ENCODE measurements at regions not wholly inside any gene's neighbourhood (a gene's known extent, or its start where the extent isn't known, plus 50 kb on each side); places are given as distances from the start of the nearest gene placed in this dataset.

DNA sequence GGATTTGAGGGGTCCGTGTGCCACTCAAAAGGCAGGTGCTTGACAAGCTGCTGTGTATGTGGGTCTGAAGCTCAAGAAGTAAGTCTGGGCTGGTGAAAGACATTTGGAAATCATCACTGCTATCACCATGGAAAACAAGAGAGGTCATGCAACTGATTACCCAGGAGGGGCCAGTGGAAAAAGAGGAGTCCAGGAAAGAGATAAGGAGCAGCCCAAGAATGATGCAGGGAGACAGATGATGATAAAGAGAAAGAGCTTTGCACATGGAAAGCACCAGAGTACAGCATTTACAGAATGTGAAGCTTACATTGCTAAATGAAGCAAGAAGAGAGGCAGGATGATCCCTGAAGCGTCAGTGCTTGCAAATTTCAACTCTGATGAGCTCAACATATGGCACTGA is 203.2 kb downstream of the SETD4 start:
- Mint-ChIP-seq H3K27me3 (ENCODE audit: insufficient read depth, unreplicated experiment) (peaks cover 81% of the 10 kb centered on the region), H3K36me3 (ENCODE audit: insufficient read depth, unreplicated experiment) (no peaks in the 10 kb centered on the region), H3K27ac (ENCODE audit: low read depth, unreplicated experiment) (no peak overlapping the region), H3K4me1 (ENCODE audit: insufficient read depth, unreplicated experiment) (no peaks in the 10 kb centered on the region), H3K4me3 (ENCODE audit: unreplicated experiment) (no peak overlapping the region), H3K9me3 (ENCODE audit: unreplicated experiment) (no peaks in the 10 kb centered on the region)
- TF ChIP-seq, protein P1, sequence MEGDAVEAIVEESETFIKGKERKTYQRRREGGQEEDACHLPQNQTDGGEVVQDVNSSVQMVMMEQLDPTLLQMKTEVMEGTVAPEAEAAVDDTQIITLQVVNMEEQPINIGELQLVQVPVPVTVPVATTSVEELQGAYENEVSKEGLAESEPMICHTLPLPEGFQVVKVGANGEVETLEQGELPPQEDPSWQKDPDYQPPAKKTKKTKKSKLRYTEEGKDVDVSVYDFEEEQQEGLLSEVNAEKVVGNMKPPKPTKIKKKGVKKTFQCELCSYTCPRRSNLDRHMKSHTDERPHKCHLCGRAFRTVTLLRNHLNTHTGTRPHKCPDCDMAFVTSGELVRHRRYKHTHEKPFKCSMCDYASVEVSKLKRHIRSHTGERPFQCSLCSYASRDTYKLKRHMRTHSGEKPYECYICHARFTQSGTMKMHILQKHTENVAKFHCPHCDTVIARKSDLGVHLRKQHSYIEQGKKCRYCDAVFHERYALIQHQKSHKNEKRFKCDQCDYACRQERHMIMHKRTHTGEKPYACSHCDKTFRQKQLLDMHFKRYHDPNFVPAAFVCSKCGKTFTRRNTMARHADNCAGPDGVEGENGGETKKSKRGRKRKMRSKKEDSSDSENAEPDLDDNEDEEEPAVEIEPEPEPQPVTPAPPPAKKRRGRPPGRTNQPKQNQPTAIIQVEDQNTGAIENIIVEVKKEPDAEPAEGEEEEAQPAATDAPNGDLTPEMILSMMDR (IDR thresholded peaks at IDR 0.05; ENCODE audit: unreplicated experiment), result no peak
- no peak for DNase-seq (ENCODE audit: unreplicated experiment)
- CTCF ChIA-PET, result interaction anchor here (0.6 to 1.5 kb wide), 2 partner anchors 17 to 110 kb away, joined by 3 to 4 read pairs; no protein-coding TSS in a partner anchor
- POLR2A ChIA-PET, result interaction anchor here (0.6 kb wide), 1 partner anchor 725 kb away, joined by 4 read pairs; no protein-coding TSS in a partner anchor
- no TSS peak for BruUV-seq (replicated peaks)
- intact Hi-C loops (cut with micrococcal nuclease), result no loop called here

- Mint-ChIP-seq H3K27ac (ENCODE audit: low read depth, unreplicated experiment) (no peak overlapping the region), H3K4me1 (ENCODE audit: insufficient read depth, unreplicated experiment) (no peaks in the 10 kb centered on the region), H3K36me3 (ENCODE audit: insufficient read depth, unreplicated experiment) (no peaks in the 10 kb centered on the region), H3K27me3 (ENCODE audit: insufficient read depth, unreplicated experiment) (peaks cover 65% of the 10 kb centered on the region), H3K4me3 (ENCODE audit: unreplicated experiment) (no peak overlapping the region), H3K9me3 (ENCODE audit: unreplicated experiment) (no peaks in the 10 kb centered on the region)
- CTCF ChIA-PET, result no interaction called here
- TF ChIP-seq, protein P1 (IDR thresholded peaks at IDR 0.05; ENCODE audit: unreplicated experiment), result no peak
- POLR2A ChIA-PET, result no interaction called here
- BruUV-seq (replicated peaks), result no TSS peak
- intact Hi-C loops (cut with micrococcal nuclease), result no loop called here
- DNase-seq (ENCODE audit: unreplicated experiment), result no peak
Measured at GRCh38 chr21:35855484-35855883, 204.8 kb downstream of the SETD4 start.

DNA sequence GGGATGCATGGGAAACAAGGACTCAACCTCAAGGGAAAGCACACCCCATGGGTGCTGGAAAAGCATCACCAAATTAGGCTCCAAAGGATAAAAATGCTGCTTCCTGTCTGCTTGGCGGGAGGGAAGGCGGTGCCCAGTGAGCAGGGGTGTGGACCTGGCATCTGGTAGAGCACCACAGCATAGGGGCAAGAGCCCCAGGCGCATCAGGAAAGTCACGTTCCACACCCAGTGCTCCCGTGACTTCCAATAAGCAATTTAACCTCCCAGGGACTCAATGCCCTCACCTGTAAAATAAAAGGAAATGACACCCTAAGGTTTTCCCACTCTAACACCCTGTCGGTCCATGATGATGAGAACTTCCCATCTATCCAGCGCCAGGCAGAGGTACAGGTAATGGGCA is 206.0 kb downstream of the SETD4 start:
- intact Hi-C loops (cut with micrococcal nuclease), result no loop called here
- POLR2A ChIA-PET, result no interaction called here
- no peaks in the 10 kb centered on the region for H3K36me3 Mint-ChIP-seq (ENCODE audit: insufficient read depth, unreplicated experiment)
- CTCF ChIA-PET, result no interaction called here
- BruUV-seq (replicated peaks), result no TSS peak
- no peak overlapping the region for H3K4me3 Mint-ChIP-seq (ENCODE audit: unreplicated experiment)
- no peak overlapping the region for H3K27ac Mint-ChIP-seq (ENCODE audit: low read depth, unreplicated experiment)
- TF ChIP-seq, protein P1 (IDR thresholded peaks at IDR 0.05; ENCODE audit: unreplicated experiment), result no peak
- no peaks in the 10 kb centered on the region for H3K4me1 Mint-ChIP-seq (ENCODE audit: insufficient read depth, unreplicated experiment)
- DNase-seq (ENCODE audit: unreplicated experiment), result no peak
- peaks cover 59% of the 10 kb centered on the region for H3K27me3 Mint-ChIP-seq (ENCODE audit: insufficient read depth, unreplicated experiment)
- H3K9me3 Mint-ChIP-seq (ENCODE audit: unreplicated experiment), result no peaks in the 10 kb centered on the region

- CTCF ChIA-PET, result interaction anchor here (0.6 kb wide), 2 partner anchors 44 to 87 kb away, joined by 3 read pairs; no protein-coding TSS in a partner anchor
- POLR2A ChIA-PET, result interaction anchor here (1.2 kb wide), 1 partner anchor 295 kb away, joined by 3 read pairs; no protein-coding TSS in a partner anchor
- TF ChIP-seq, protein P1 (IDR thresholded peaks at IDR 0.05; ENCODE audit: unreplicated experiment), result no peak
- no peak overlapping the region for H3K4me3 Mint-ChIP-seq (ENCODE audit: unreplicated experiment)
- no peaks in the 10 kb centered on the region for H3K36me3 Mint-ChIP-seq (ENCODE audit: insufficient read depth, unreplicated experiment)
- intact Hi-C loops (cut with micrococcal nuclease), result no loop called here
- BruUV-seq (replicated peaks), result no TSS peak
- no peaks in the 10 kb centered on the region for H3K4me1 Mint-ChIP-seq (ENCODE audit: insufficient read depth, unreplicated experiment)
- no peak for DNase-seq (ENCODE audit: unreplicated experiment)
- H3K27me3 Mint-ChIP-seq (ENCODE audit: insufficient read depth, unreplicated experiment), result peaks cover 52% of the 10 kb centered on the region
- H3K9me3 Mint-ChIP-seq (ENCODE audit: unreplicated experiment), result no peaks in the 10 kb centered on the region
- no peak overlapping the region for H3K27ac Mint-ChIP-seq (ENCODE audit: low read depth, unreplicated experiment)
Measured at GRCh38 chr21:35853321-35854239, 206.7 kb downstream of the SETD4 start.

Measured in MCF 10A (cell line).